ENCODE measurements at regions not wholly inside any gene's neighbourhood (a gene's known extent, or its start where the extent isn't known, plus 50 kb on each side); places are given as distances from the start of the nearest gene placed in this dataset.

GRCh38 chr4:29199025-29199424 lies 1521.1 kb upstream of the PCDH7 start:
- TF ChIP-seq CTCF (IDR thresholded peaks at IDR 0.05): no peak
- no peak for TF ChIP-seq EP300 (IDR thresholded peaks at IDR 0.05)
